DMS 273 (cell line): ENCODE measurements at regions not wholly inside any gene's neighbourhood (a gene's known extent, or its start where the extent isn't known, plus 50 kb on each side); places are given as distances from the start of the nearest gene placed in this dataset.

ENCODE experiments used
- DNase-seq: peaks from one replicate; lab custom pipeline; 2025; ENCODE audit not compliant: unreplicated experiment; lab: John Stamatoyannopoulos, UW

- DNase-seq: peak; percentile 71
Measured at GRCh38 chr22:48596111-48596850, 1231.4 kb downstream of the BRD1 start.

GRCh38 chr22:48595511-48595905, 1232.2 kb downstream of the BRD1 start:
- DNase-seq: no peak

GRCh38 chr22:48594757-48595510, 1232.7 kb downstream of the BRD1 start:
- peak; percentile 66 for DNase-seq

- peak; percentile 66 for DNase-seq
Measured at GRCh38 chr22:48594016-48594756, 1233.5 kb downstream of the BRD1 start.

GRCh38 chr22:48593551-48593950, 1234.1 kb downstream of the BRD1 start:
- DNase-seq: no peak

- no peak for DNase-seq
Measured at GRCh38 chr22:48592931-48593330, 1234.7 kb downstream of the BRD1 start.

GRCh38 chr22:48592488-48592887, 1235.2 kb downstream of the BRD1 start:
- no peak for DNase-seq

- DNase-seq: no peak
Measured at GRCh38 chr22:48592066-48592345, 1235.7 kb downstream of the BRD1 start.

GRCh38 chr22:48591286-48592065, 1236.2 kb downstream of the BRD1 start:
- no peak for DNase-seq

GRCh38 chr22:48589901-48590300, 1237.8 kb downstream of the BRD1 start:
- no peak for DNase-seq

GRCh38 chr22:48588878-48589450, 1238.7 kb downstream of the BRD1 start:
- DNase-seq: no peak

- DNase-seq: no peak
Measured at GRCh38 chr22:48588151-48588877, 1239.4 kb downstream of the BRD1 start.

GRCh38 chr22:48587236-48587865, 1240.3 kb downstream of the BRD1 start:
- DNase-seq: no peak

GRCh38 chr22:48586799-48587185, 1240.9 kb downstream of the BRD1 start:
- no peak for DNase-seq

GRCh38 chr22:48585916-48586798, 1241.5 kb downstream of the BRD1 start:
- no peak for DNase-seq

- DNase-seq: no peak
Measured at GRCh38 chr22:48584170-48584569, 1243.5 kb downstream of the BRD1 start.

- DNase-seq: peak; percentile 9
Measured at GRCh38 chr22:48581796-48582469, 1245.7 kb downstream of the BRD1 start.

GRCh38 chr22:48581205-48581766, 1246.4 kb downstream of the BRD1 start:
- DNase-seq: no peak
